Chondrocyte (in vitro differentiated cells): ENCODE measurements at regions not wholly inside any gene's neighbourhood (a gene's known extent, or its start where the extent isn't known, plus 50 kb on each side); places are given as distances from the start of the nearest gene placed in this dataset.
A peak's percentile ranks its signal among the peaks of the same experiment; 100 is the strongest.

Experiments
- DNase-seq: peaks from one replicate; pipeline ENCODE4 v3.0.0; 2021; ENCODE audit warnings: mixed read lengths, low spot score
- H3K27ac Mint-ChIP-seq: one replicate; pipeline ENCODE4 v1.8.0; 2021; ENCODE audit warnings: mild to moderate bottlenecking, moderate library complexity, mixed read lengths; ENCODE audit not compliant: unreplicated experiment
- H3K27me3 Mint-ChIP-seq: 2 replicates; pipeline ENCODE4 v1.8.0; 2021; ENCODE audit warnings: low read depth, mixed read lengths
- H3K36me3 Mint-ChIP-seq: 2 replicates; pipeline ENCODE4 v1.8.0; 2021; ENCODE audit warnings: low read depth, mixed read lengths
- H3K4me1 Mint-ChIP-seq: 2 replicates; pipeline ENCODE4 v1.8.0; 2021; ENCODE audit warnings: low read depth, mild to moderate bottlenecking, mixed read lengths
- H3K4me3 Mint-ChIP-seq: one replicate; pipeline ENCODE4 v1.8.0; 2021; ENCODE audit warnings: mild to moderate bottlenecking, moderate library complexity, mixed read lengths; ENCODE audit not compliant: unreplicated experiment
- H3K9me3 Mint-ChIP-seq: 2 replicates; pipeline ENCODE4 v1.8.0; 2021; ENCODE audit warnings: low read depth, mixed read lengths
- CTCF ChIP-seq: fragments of 200-600 bp; sonication (generic); IDR thresholded peaks from 2 replicates; pipeline ENCODE4 v1.5.0; 2021; ENCODE audit warnings: antibody characterized with exemption, mild to moderate bottlenecking, moderate library complexity

- no peak overlapping the region for H3K4me3 Mint-ChIP-seq
- no peaks in the 10 kb centered on the region for H3K36me3 Mint-ChIP-seq
- no peak for TF ChIP-seq CTCF
- no peak overlapping the region for H3K27ac Mint-ChIP-seq
- DNase-seq: no peak
- no peaks in the 10 kb centered on the region for H3K27me3 Mint-ChIP-seq
- H3K9me3 Mint-ChIP-seq: peaks cover 17% of the 10 kb centered on the region
- peaks cover 38% of the 10 kb centered on the region for H3K4me1 Mint-ChIP-seq
These were observed 297.8 kb downstream of the ZNF674 start for GRCh38 chrX:46247456-46247855.

- H3K4me1 Mint-ChIP-seq: peaks cover 22% of the 10 kb centered on the region
- H3K9me3 Mint-ChIP-seq: peaks cover 14% of the 10 kb centered on the region
- H3K4me3 Mint-ChIP-seq: no peak overlapping the region
- no peaks in the 10 kb centered on the region for H3K27me3 Mint-ChIP-seq
- no peaks in the 10 kb centered on the region for H3K36me3 Mint-ChIP-seq
- peak overlapping the region; percentile 6 for H3K27ac Mint-ChIP-seq
- DNase-seq: no peak
- TF ChIP-seq CTCF: no peak
These were observed 300.8 kb downstream of the ZNF674 start for GRCh38 chrX:46244451-46244850.

- no peaks in the 10 kb centered on the region for H3K36me3 Mint-ChIP-seq
- no peak overlapping the region for H3K27ac Mint-ChIP-seq
- peaks cover 27% of the 10 kb centered on the region for H3K9me3 Mint-ChIP-seq
- H3K27me3 Mint-ChIP-seq: no peaks in the 10 kb centered on the region
- no peak for DNase-seq
- H3K4me3 Mint-ChIP-seq: no peak overlapping the region
- no peaks in the 10 kb centered on the region for H3K4me1 Mint-ChIP-seq
- TF ChIP-seq CTCF: no peak
These were observed 308.8 kb downstream of the ZNF674 start for GRCh38 chrX:46236411-46236810.

GRCh38 chrX:46235778-46236177, 309.4 kb downstream of the ZNF674 start:
- no peak for DNase-seq
- peaks cover 27% of the 10 kb centered on the region for H3K9me3 Mint-ChIP-seq
- no peaks in the 10 kb centered on the region for H3K36me3 Mint-ChIP-seq
- H3K4me3 Mint-ChIP-seq: no peak overlapping the region
- no peak overlapping the region for H3K27ac Mint-ChIP-seq
- no peaks in the 10 kb centered on the region for H3K27me3 Mint-ChIP-seq
- no peak for TF ChIP-seq CTCF
- H3K4me1 Mint-ChIP-seq: no peaks in the 10 kb centered on the region

- H3K27ac Mint-ChIP-seq: no peak overlapping the region
- no peaks in the 10 kb centered on the region for H3K36me3 Mint-ChIP-seq
- H3K4me1 Mint-ChIP-seq: no peaks in the 10 kb centered on the region
- H3K9me3 Mint-ChIP-seq: peaks cover 26% of the 10 kb centered on the region
- DNase-seq: no peak
- no peak overlapping the region for H3K4me3 Mint-ChIP-seq
- H3K27me3 Mint-ChIP-seq: no peaks in the 10 kb centered on the region
- TF ChIP-seq CTCF: no peak
These were observed 310.4 kb downstream of the ZNF674 start for GRCh38 chrX:46234775-46235174.
